A549 (cell line): ENCODE measurements at regions not wholly inside any gene's neighbourhood (a gene's known extent, or its start where the extent isn't known, plus 50 kb on each side); places are given as distances from the start of the nearest gene placed in this dataset.
"Not testable (repeated sequence)": the region's sequence is repeated elsewhere in the genome, so short reads cannot be mapped to it uniquely, and the experiment has no call there.

Experiments used
- ATAC-seq, 2 experiments: fragments of 200-7000 bp in 1 of 2; fragments of >200 bp in 1 of 2; cut with Nextera tagmentation in 1 of 2; cut with Tn5 transposase in 1 of 2; 3 replicates each; pipeline versions ENCODE4 v1.8.0 to v1.9.1; 2018 to 2020; ENCODE audit warnings: mild to moderate bottlenecking in 1 of 2, moderate library complexity in 1 of 2
- CTCF ChIA-PET: fragments of 300-600 bp; sonication (Branson Sonifier 250); formaldehyde crosslinking; extraction: SDS; loops from one replicate; lab custom pipeline; 2021; ENCODE audit warnings: antibody characterized with exemption, inconsistent platforms; lab: Yijun Ruan, JAX
- POLR2A ChIA-PET: fragments of 350-600 bp; formaldehyde crosslinking; extraction: SDS; loops from one replicate; lab custom pipeline; 2021; ENCODE audit warnings: antibody characterized with exemption, inconsistent platforms; lab: Yijun Ruan, JAX
- DNase-seq, 2 experiments: peaks; one replicate each; pipeline versions ENCODE4 v3.0.0 to v3.0.0-alpha.2; 2011 to 2016; ENCODE audit warnings: low read depth in 1 of 2, low spot score in 1 of 2
- FAIRE-seq: peaks from 2 replicates; lab custom pipeline; 2011; peaks lifted over from hg19 to GRCh38; lab: Jason Lieb, UNC
- H3K27ac ChIP-seq, 2 experiments: fragments of >200 bp; sonication (Bioruptor Twin); formaldehyde crosslinking; 3 replicates each; pipeline ENCODE4 v1.5.1; 2016 to 2017
- H3K4me1 ChIP-seq: fragments of >200 bp; sonication (Bioruptor Twin); formaldehyde crosslinking; 3 replicates; pipeline ENCODE4 v1.6.1; 2016
- H3K4me2 ChIP-seq: fragments of >200 bp; sonication (Bioruptor Twin); formaldehyde crosslinking; 3 replicates; pipeline ENCODE4 v1.6.1; 2016
- H3K4me3 ChIP-seq: fragments of >200 bp; sonication (Bioruptor Twin); formaldehyde crosslinking; 3 replicates; pipeline ENCODE4 v1.5.1; 2016
- H3K9me3 ChIP-seq: fragments of >200 bp; sonication (Bioruptor Twin); formaldehyde crosslinking; 3 replicates; pipeline ENCODE4 v1.6.1; 2016
- BHLHE40 ChIP-seq: IDR thresholded peaks from 2 replicates; pipeline ENCODE4 v1.6.1; 2012; ENCODE audit warnings: low read depth, low read length, inconsistent platforms
- E2F6 ChIP-seq: IDR thresholded peaks from 2 replicates; pipeline ENCODE4 v1.6.1; 2012; ENCODE audit warnings: low read depth, borderline replicate concordance
- EHF ChIP-seq: fragments of 250-450 bp; sonication (Bioruptor Pico); IDR thresholded peaks from 2 replicates; pipeline ENCODE4 v1.5.0; 2020; ENCODE audit warnings: mild to moderate bottlenecking
- EHMT2 ChIP-seq: fragments of 200-600 bp; sonication (generic); IDR thresholded peaks from 2 replicates; pipeline ENCODE4 v1.6.1; 2016; ENCODE audit warnings: antibody characterized with exemption, low read depth, mild to moderate bottlenecking, moderate library complexity
- ELK1 ChIP-seq: fragments of 150-350 bp; IDR thresholded peaks from 2 replicates; pipeline ENCODE4 v1.6.1; 2014; ENCODE audit warnings: low read depth, mild to moderate bottlenecking, low read length
- EP300 ChIP-seq, 2 experiments: fragments of >200 bp; sonication (Bioruptor Twin); formaldehyde crosslinking; IDR thresholded peaks; 2 replicates in 1 of 2; 3 replicates in 1 of 2; pipeline ENCODE4 v1.6.1; 2016 to 2017
- ESRRA ChIP-seq: fragments of 150-350 bp; IDR thresholded peaks from 2 replicates; pipeline ENCODE4 v1.6.1; 2014; ENCODE audit warnings: mild to moderate bottlenecking, low read length, borderline replicate concordance
- FOSB ChIP-seq: fragments of 250-450 bp; sonication (Bioruptor Pico); IDR thresholded peaks from 2 replicates; pipeline ENCODE4 v1.5.0; 2020; ENCODE audit warnings: mild to moderate bottlenecking, moderate library complexity
- FOXS1 ChIP-seq: fragments of 250-450 bp; sonication (Bioruptor Pico); IDR thresholded peaks from 2 replicates; pipeline ENCODE4 v1.5.0; 2020; ENCODE audit warnings: mild to moderate bottlenecking, moderate library complexity
- GATA3 ChIP-seq: IDR thresholded peaks from 2 replicates; pipeline ENCODE4 v1.6.1; 2012; ENCODE audit warnings: borderline replicate concordance
- HOXB13 ChIP-seq: fragments of 250-450 bp; sonication (Bioruptor Pico); IDR thresholded peaks from 2 replicates; pipeline ENCODE4 v1.5.0; 2020; ENCODE audit warnings: low read depth, mild to moderate bottlenecking, moderate library complexity
- HOXB5 ChIP-seq: fragments of 250-450 bp; sonication (Bioruptor Pico); IDR thresholded peaks from 2 replicates; pipeline ENCODE4 v1.5.0; 2020; ENCODE audit warnings: mild to moderate bottlenecking, moderate library complexity
- JUN ChIP-seq, 2 experiments: fragments of >200 bp; sonication (Bioruptor Twin); formaldehyde crosslinking; IDR thresholded peaks; 2 replicates in 1 of 2; 3 replicates in 1 of 2; pipeline ENCODE4 v1.6.1; 2016 to 2017
- KDM5A ChIP-seq: fragments of 200-600 bp; sonication (generic); IDR thresholded peaks from 2 replicates; pipeline ENCODE4 v1.6.1; 2016; ENCODE audit warnings: antibody characterized with exemption, mild to moderate bottlenecking
- MAFK ChIP-seq: fragments of 450-650 bp; IDR thresholded peaks from 2 replicates; pipeline ENCODE4 v1.6.1; 2014; ENCODE audit not compliant: partially characterized antibody
- MAX ChIP-seq: IDR thresholded peaks from 2 replicates; pipeline ENCODE4 v1.6.1; 2012
- NFE2L2 ChIP-seq: fragments of 150-350 bp; conservative IDR thresholded peaks from 2 replicates; pipeline ENCODE4 v1.6.1; 2014; ENCODE audit warnings: low read length
- NPAS2 ChIP-seq: fragments of 250-450 bp; sonication (Bioruptor Pico); IDR thresholded peaks from 2 replicates; pipeline ENCODE4 v1.8.0; 2022; ENCODE audit warnings: mild to moderate bottlenecking, moderate library complexity, borderline replicate concordance
- NR3C1 ChIP-seq: fragments of >200 bp; sonication (Bioruptor Twin); formaldehyde crosslinking; IDR thresholded peaks from 3 replicates; pipeline ENCODE4 v1.6.1; 2017
- POLR2AphosphoS2 ChIP-seq: conservative IDR thresholded peaks from 2 replicates; pipeline ENCODE4 v1.6.1; 2012; ENCODE audit warnings: low read length, improper control_type of control experiment, inconsistent platforms
- RAD21 ChIP-seq, 2 experiments: fragments of >200 bp in 1 of 2; sonication (Bioruptor Twin) in 1 of 2; formaldehyde crosslinking in 1 of 2; IDR thresholded peaks in 1 of 2; conservative IDR thresholded peaks in 1 of 2; 2 replicates in 1 of 2; 3 replicates in 1 of 2; pipeline ENCODE4 v1.6.1; 2012 to 2018; ENCODE audit warnings: inconsistent platforms in 1 of 2
- RCOR1 ChIP-seq: fragments of 150-350 bp; IDR thresholded peaks from 2 replicates; pipeline ENCODE4 v1.6.1; 2014; ENCODE audit warnings: antibody characterized with exemption, low read length, low read depth
- RFX5 ChIP-seq: fragments of 450-650 bp; IDR thresholded peaks from 2 replicates; pipeline ENCODE4 v1.7.1; 2014; ENCODE audit warnings: antibody characterized with exemption, mild to moderate bottlenecking, moderate library complexity
- SMC3 ChIP-seq: fragments of >200 bp; sonication (Bioruptor Twin); formaldehyde crosslinking; IDR thresholded peaks from 3 replicates; pipeline ENCODE4 v1.6.1; 2018; ENCODE audit warnings: inconsistent platforms
- SREBF2 ChIP-seq: fragments of 450-650 bp; IDR thresholded peaks from 2 replicates; pipeline ENCODE4 v1.6.1; 2014; ENCODE audit warnings: mild to moderate bottlenecking, moderate library complexity
- TP53 ChIP-seq: fragments of 250-450 bp; sonication (Bioruptor Pico); IDR thresholded peaks from 2 replicates; pipeline ENCODE4 v1.5.0; 2021; ENCODE audit warnings: mild to moderate bottlenecking, moderate library complexity
- ZC3H11A ChIP-seq: fragments of 450-650 bp; IDR thresholded peaks from 2 replicates; pipeline ENCODE4 v1.6.1; 2014; ENCODE audit warnings: antibody characterized with exemption, mild to moderate bottlenecking
- whole genome bisulfite sequencing: methylation state at CpG from one replicate; pipeline ENCODE4 v1.1.6; 2017; ENCODE audit errors: missing lambda C conversion rate; 5-methylcytosine and 5-hydroxymethylcytosine counted together
- TF ChIP-seq, protein P1 (sequence below): IDR thresholded peaks from 2 replicates; pipeline ENCODE4 v1.6.1; 2012
- TF ChIP-seq, protein P2 (sequence below): fragments of >200 bp; sonication (Bioruptor Twin); formaldehyde crosslinking; IDR thresholded peaks from 3 replicates; pipeline ENCODE4 v1.6.1; 2016

GRCh38 chr3:169009453-169009852, 654.1 kb downstream of the MECOM start:
- Histone ChIP-seq H3K4me1 (no peaks in the 10 kb centered on the region), H3K9me3 (no peaks in the 10 kb centered on the region), H3K27ac (no peak overlapping the region), H3K4me2 (no peak overlapping the region), H3K4me3 (no peak overlapping the region)
- ATAC-seq (no peak), DNase-seq (no peak), FAIRE-seq (no peak)
- TF ChIP-seq E2F6 (no peak), ELK1 (no peak), SREBF2 (no peak), EHF (CRISPR knock-in tag) (no peak), TP53 (CRISPR knock-in tag) (no peak), NPAS2 (CRISPR knock-in tag) (no peak), RFX5 (no peak), HOXB5 (CRISPR knock-in tag) (no peak)
- ChIA-PET CTCF (no interaction called here), POLR2A (no interaction called here)

DNA sequence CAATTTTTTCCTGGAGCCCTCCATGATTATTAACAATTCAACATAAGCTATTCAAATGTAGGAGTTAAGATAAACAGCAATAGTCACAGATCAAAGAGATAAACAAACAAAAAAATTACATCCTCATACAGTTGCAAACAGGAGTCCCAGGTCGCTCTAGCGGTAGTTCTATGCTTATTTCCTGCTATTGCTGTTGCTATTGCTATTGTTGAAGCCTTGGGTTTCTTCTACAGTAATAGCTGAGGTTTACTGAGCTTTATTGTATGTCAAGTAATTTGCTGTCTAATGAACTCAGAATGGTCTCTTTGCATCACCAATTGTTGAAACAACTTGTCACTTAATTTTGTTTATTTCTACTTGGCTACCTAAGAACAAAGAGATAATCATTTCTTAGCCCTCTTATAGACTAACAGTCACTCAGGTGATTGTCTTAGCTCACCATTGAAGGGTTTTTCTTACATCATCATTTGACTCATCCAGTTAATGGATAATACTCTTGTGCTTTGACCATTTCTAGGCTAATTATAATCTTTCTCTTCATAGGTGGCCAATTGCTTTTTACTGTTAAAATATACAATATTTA, 654.6 kb downstream of the MECOM start:
- Histone ChIP-seq H3K27ac (no peak overlapping the region), H3K9me3 (no peaks in the 10 kb centered on the region)
- FAIRE-seq (no peak), ATAC-seq (no peak)
- TF ChIP-seq RAD21 (conservative IDR thresholded peaks at IDR 0.05 in 1 of 2, IDR thresholded peaks at IDR 0.05 in 1 of 2) (no peak), BHLHE40 (no peak), MAX (no peak), JUN (IDR thresholded peaks at IDR 0.05) (no peak), RCOR1 (no peak), EHMT2 (no peak), ELK1 (no peak), NR3C1 (no peak)
- TF ChIP-seq, protein P1, sequence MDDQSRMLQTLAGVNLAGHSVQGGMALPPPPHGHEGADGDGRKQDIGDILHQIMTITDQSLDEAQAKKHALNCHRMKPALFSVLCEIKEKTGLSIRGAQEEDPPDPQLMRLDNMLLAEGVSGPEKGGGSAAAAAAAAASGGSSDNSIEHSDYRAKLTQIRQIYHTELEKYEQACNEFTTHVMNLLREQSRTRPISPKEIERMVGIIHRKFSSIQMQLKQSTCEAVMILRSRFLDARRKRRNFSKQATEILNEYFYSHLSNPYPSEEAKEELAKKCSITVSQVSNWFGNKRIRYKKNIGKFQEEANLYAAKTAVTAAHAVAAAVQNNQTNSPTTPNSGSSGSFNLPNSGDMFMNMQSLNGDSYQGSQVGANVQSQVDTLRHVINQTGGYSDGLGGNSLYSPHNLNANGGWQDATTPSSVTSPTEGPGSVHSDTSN: no peak
- TF ChIP-seq, all 56 proteins: peak for 0
- H3K4me1 ChIP-seq: no peaks in the 10 kb centered on the region
- WGBS: 10% methylated on average over 2 of the region's 2 CpGs
- ChIA-PET POLR2A (no interaction called here), CTCF (no interaction called here)
- no peak overlapping the region for H3K4me2 ChIP-seq
- no peak overlapping the region for H3K4me3 ChIP-seq
- DNase-seq: no peak

DNA sequence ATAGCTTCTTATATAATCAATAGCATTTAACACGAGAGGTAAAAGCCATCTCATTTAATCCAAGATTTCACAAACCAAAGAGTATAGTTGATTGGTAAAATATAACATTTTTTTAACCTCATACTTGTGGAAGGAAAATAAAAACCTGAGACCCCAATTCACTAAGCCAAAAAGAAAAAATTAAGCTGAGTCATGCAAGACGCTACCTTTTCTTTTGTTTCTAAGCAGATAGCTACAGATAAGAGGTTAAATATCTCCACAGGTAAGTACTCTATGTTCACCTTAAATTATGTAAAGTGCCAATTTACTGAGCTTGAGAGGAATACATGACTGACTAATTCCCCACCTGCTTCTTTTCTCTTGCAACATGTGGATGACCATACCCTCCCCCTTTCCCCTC, 656.4 kb downstream of the MECOM start:
- POLR2A ChIA-PET: no interaction called here
- ATAC-seq (no peak), DNase-seq (no peak), FAIRE-seq (no peak)
- Histone ChIP-seq H3K4me1 (no peaks in the 10 kb centered on the region), H3K4me2 (no peak overlapping the region), H3K9me3 (no peaks in the 10 kb centered on the region), H3K27ac (no peak overlapping the region), H3K4me3 (no peak overlapping the region)
- 28% methylated on average over 2 of the region's 2 CpGs for WGBS
- no peak for TF ChIP-seq HOXB13
- TF ChIP-seq GATA3: no peak
- TF ChIP-seq NFE2L2: peak; percentile 63; the same call in 1 of the 2 replicates
- TF ChIP-seq EP300 (IDR thresholded peaks at IDR 0.05): no peak
- TF ChIP-seq ZC3H11A: no peak
- no peak for TF ChIP-seq SMC3
- no peak for TF ChIP-seq POLR2AphosphoS2
- TF ChIP-seq, protein P2, sequence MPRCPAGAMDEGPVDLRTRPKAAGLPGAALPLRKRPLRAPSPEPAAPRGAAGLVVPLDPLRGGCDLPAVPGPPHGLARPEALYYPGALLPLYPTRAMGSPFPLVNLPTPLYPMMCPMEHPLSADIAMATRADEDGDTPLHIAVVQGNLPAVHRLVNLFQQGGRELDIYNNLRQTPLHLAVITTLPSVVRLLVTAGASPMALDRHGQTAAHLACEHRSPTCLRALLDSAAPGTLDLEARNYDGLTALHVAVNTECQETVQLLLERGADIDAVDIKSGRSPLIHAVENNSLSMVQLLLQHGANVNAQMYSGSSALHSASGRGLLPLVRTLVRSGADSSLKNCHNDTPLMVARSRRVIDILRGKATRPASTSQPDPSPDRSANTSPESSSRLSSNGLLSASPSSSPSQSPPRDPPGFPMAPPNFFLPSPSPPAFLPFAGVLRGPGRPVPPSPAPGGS: no peak
- no peak for TF ChIP-seq FOSB (CRISPR knock-in tag)
- TF ChIP-seq MAFK: peak; percentile 64
- TF ChIP-seq KDM5A: no peak
- TF ChIP-seq ESRRA: no peak
- no peak for TF ChIP-seq FOXS1
- TF ChIP-seq, all 56 proteins: peak for 2
- CTCF ChIA-PET: no interaction called here

DNA sequence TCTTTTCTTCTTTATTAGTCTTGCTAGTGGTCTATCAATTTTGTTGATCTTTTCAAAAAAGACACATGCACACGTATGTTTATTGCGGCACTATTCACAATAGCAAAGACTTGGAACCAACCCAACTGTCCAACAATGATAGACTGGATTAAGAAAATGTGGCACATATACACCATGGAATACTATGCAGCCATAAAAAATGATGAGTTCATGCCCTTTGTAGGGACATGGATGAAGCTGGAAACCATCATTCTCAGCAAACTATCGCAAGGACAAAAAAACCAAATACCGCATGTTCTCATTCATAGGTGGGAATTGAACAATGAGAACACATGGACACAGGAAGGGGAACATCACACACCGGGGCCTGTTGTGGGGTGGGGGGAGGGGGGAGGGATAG, 657.1 kb downstream of the MECOM start:
- H3K27ac ChIP-seq, DNase-seq, H3K4me2 ChIP-seq, POLR2A ChIA-PET, H3K4me3 ChIP-seq, ATAC-seq, H3K4me1 ChIP-seq, CTCF ChIA-PET, FAIRE-seq, H3K9me3 ChIP-seq: not testable (repeated sequence)
- 69% methylated on average over 2 of the region's 5 CpGs for WGBS
